A673 (cell line): ENCODE measurements at regions not wholly inside any gene's neighbourhood (a gene's known extent, or its start where the extent isn't known, plus 50 kb on each side); places are given as distances from the start of the nearest gene placed in this dataset.

Experiments
- BruUV-seq: library from RNA; stranded (reverse); fragments of 400-500 nt; replicated peaks from 2 replicates; lab custom pipeline; 2021; lab: Mats Ljungman, UMichigan
- CTCF ChIA-PET: fragments of 300-600 bp; sonication (Branson Sonifier 250); formaldehyde crosslinking; loops from one replicate; lab custom pipeline; 2022; ENCODE audit warnings: antibody characterized with exemption; lab: Charles Lee
- POLR2A ChIA-PET: fragments of 300-600 bp; sonication (Branson Sonifier 250); formaldehyde crosslinking; loops from one replicate; lab custom pipeline; 2022; ENCODE audit warnings: antibody characterized with exemption; ENCODE audit not compliant: low non-redundant PET; lab: Charles Lee
- DNase-seq: peaks from one replicate; pipeline ENCODE4 v3.0.0-alpha.2; 2015; ENCODE audit warnings: low spot score
- H3K27ac ChIP-seq: fragments of 200-600 bp; sonication (generic); 2 replicates; pipeline ENCODE4 v1.5.1; 2016; ENCODE audit warnings: mixed run types, low read depth, mild to moderate bottlenecking, mixed read lengths, antibody characterized with exemption, low read length; ENCODE audit not compliant: poor library complexity, severe bottlenecking
- H3K27me3 ChIP-seq: fragments of 200-600 bp; sonication (generic); replicated peaks from 2 replicates; pipeline ENCODE4 v1.6.1; 2017; ENCODE audit warnings: mixed run types, low read depth, mild to moderate bottlenecking, mixed read lengths, antibody characterized with exemption, low read length; ENCODE audit not compliant: insufficient read depth, poor library complexity
- H3K36me3 ChIP-seq: fragments of 200-600 bp; sonication (generic); 2 replicates; pipeline ENCODE4 v1.6.1; 2016; ENCODE audit warnings: mixed run types, mild to moderate bottlenecking, mixed read lengths, antibody characterized with exemption, low read length; ENCODE audit not compliant: insufficient read depth, poor library complexity, severe bottlenecking
- H3K4me1 ChIP-seq: fragments of 200-600 bp; sonication (generic); 2 replicates; pipeline ENCODE4 v1.6.1; 2017; ENCODE audit warnings: mixed run types, mild to moderate bottlenecking, mixed read lengths, antibody characterized with exemption, low read length; ENCODE audit not compliant: insufficient read depth, poor library complexity, severe bottlenecking
- H3K4me3 ChIP-seq: fragments of 200-600 bp; sonication (generic); 2 replicates; pipeline ENCODE4 v1.5.1; 2016; ENCODE audit warnings: low read depth, mixed run types, mild to moderate bottlenecking, mixed read lengths, low read length; ENCODE audit not compliant: poor library complexity, severe bottlenecking
- H3K9me3 ChIP-seq: fragments of 200-600 bp; sonication (generic); 2 replicates; pipeline ENCODE4 v1.6.1; 2016; ENCODE audit warnings: mixed run types, low read depth, mild to moderate bottlenecking, mixed read lengths, antibody characterized with exemption, low read length; ENCODE audit not compliant: poor library complexity, severe bottlenecking
- EZH2 ChIP-seq: fragments of 200-600 bp; sonication (generic); IDR thresholded peaks from 2 replicates; pipeline ENCODE4 v1.6.1; 2017; ENCODE audit warnings: borderline replicate concordance, low read depth, mild to moderate bottlenecking, mixed read lengths, antibody characterized with exemption, low read length; ENCODE audit not compliant: poor library complexity, severe bottlenecking
- intact Hi-C: fragments of 100-400 bp; cut with micrococcal nuclease; formaldehyde crosslinking; loops from one replicate; pipeline ENCODE4 v1.10.0; 2022; ENCODE audit not compliant: unreplicated experiment
- TF ChIP-seq, protein P1 (sequence below): fragments of 300-800, 200-600 bp; sonication (generic); conservative IDR thresholded peaks from 2 replicates; pipeline ENCODE4 v1.5.1; 2017; ENCODE audit warnings: low read depth, mild to moderate bottlenecking, antibody characterized with exemption, low read length, moderate library complexity, mixed read lengths

- peaks cover 4% of the 10 kb centered on the region for H3K9me3 ChIP-seq
- DNase-seq, result no peak
- no peaks in the 10 kb centered on the region for H3K27me3 ChIP-seq
- no peak overlapping the region for H3K4me3 ChIP-seq
- POLR2A ChIA-PET, result no interaction called here
- H3K4me1 ChIP-seq, result no peaks in the 10 kb centered on the region
- CTCF ChIA-PET, result no interaction called here
- intact Hi-C loops, result no loop called here
- no peak for TF ChIP-seq EZH2
- TF ChIP-seq, protein P1, sequence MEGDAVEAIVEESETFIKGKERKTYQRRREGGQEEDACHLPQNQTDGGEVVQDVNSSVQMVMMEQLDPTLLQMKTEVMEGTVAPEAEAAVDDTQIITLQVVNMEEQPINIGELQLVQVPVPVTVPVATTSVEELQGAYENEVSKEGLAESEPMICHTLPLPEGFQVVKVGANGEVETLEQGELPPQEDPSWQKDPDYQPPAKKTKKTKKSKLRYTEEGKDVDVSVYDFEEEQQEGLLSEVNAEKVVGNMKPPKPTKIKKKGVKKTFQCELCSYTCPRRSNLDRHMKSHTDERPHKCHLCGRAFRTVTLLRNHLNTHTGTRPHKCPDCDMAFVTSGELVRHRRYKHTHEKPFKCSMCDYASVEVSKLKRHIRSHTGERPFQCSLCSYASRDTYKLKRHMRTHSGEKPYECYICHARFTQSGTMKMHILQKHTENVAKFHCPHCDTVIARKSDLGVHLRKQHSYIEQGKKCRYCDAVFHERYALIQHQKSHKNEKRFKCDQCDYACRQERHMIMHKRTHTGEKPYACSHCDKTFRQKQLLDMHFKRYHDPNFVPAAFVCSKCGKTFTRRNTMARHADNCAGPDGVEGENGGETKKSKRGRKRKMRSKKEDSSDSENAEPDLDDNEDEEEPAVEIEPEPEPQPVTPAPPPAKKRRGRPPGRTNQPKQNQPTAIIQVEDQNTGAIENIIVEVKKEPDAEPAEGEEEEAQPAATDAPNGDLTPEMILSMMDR, result no peak
- H3K27ac ChIP-seq, result no peak overlapping the region
- BruUV-seq, result no TSS peak
- no peaks in the 10 kb centered on the region for H3K36me3 ChIP-seq
Observed at GRCh38 chr9:116067566-116067965, 86.0 kb upstream of the PAPPA start.

- POLR2A ChIA-PET, result no interaction called here
- no peak for TF ChIP-seq EZH2
- TF ChIP-seq, protein P1, result no peak
- DNase-seq, result no peak
- Histone ChIP-seq H3K9me3 (no peaks in the 10 kb centered on the region), H3K4me3 (no peak overlapping the region), H3K36me3 (no peaks in the 10 kb centered on the region), H3K27me3 (no peaks in the 10 kb centered on the region), H3K4me1 (no peaks in the 10 kb centered on the region), H3K27ac (no peak overlapping the region)
- intact Hi-C loops, result no loop called here
- CTCF ChIA-PET, result no interaction called here
- BruUV-seq, result no TSS peak
Observed at GRCh38 chr9:116070256-116070914, 83.2 kb upstream of the PAPPA start.

- ChIA-PET POLR2A (no interaction called here), CTCF (no interaction called here)
- no peaks in the 10 kb centered on the region for H3K27me3 ChIP-seq
- no peak overlapping the region for H3K4me3 ChIP-seq
- TF ChIP-seq, protein P1, result no peak
- no peak for TF ChIP-seq EZH2
- no peaks in the 10 kb centered on the region for H3K9me3 ChIP-seq
- H3K4me1 ChIP-seq, result no peaks in the 10 kb centered on the region
- intact Hi-C loops, result no loop called here
- H3K27ac ChIP-seq, result no peak overlapping the region
- DNase-seq, result no peak
- BruUV-seq, result no TSS peak
- no peaks in the 10 kb centered on the region for H3K36me3 ChIP-seq
Observed at GRCh38 chr9:116072046-116072445, 81.5 kb upstream of the PAPPA start.
